ENCODE measurements at regions not wholly inside any gene's neighbourhood (a gene's known extent, or its start where the extent isn't known, plus 50 kb on each side); places are given as distances from the start of the nearest gene placed in this dataset.

DNA sequence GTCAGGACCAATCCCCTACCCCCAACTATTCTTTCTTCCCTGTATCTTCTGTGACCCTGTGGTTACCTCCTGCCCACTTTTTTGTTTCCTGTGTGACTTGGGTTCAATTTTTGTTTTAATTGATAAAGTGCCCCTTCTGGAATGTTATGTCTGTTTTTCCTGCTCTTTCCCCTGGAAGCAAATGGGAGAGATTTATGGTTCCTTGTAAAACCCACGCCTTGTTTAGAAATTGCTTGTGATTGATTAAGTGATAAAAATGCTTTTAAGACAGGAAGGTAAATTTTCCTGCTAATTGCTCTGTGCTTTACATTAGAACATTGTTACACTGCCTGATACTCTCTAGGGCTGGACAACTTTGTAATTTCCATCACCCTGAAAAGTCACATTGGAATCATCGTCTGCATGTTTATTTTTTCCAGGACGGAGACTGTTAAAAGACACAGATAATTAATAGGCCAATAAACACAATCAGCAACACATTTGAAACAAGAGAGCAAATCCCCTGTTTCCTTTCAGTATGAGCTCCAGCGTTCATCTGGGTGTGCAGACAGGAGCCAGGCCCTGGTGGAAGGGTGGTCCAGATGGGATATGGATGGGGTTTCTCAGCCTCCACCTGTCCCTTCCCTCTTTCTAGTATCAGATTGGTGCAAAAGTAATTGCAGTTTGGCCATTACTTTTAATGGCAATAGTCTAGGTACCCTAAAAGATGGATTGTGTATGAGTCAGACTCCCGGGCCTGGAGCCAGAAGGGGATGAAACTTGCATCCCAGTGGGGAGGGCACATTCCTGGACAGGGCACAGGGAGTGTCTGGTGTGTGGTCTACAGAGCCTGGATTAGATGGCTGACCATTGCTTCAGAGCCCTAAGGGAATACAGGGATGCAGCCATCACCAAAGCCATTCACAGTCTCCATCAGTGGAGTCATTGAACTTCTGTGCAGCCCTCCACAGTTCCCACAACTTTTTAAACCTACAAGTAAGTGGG lies 58.1 kb upstream of the AGBL1 start:
- no peak for DNase-seq (ENCODE audit: extremely low spot score)
- CTCF ChIA-PET, result interaction anchor here (0.7 kb wide), 1 partner anchor 735 kb away, joined by 4 read pairs; no protein-coding TSS in a partner anchor
- TF ChIP-seq FOXM1 (IDR thresholded peaks at IDR 0.05; ENCODE audit: borderline replicate concordance), result no peak
- TF ChIP-seq, protein P1, sequence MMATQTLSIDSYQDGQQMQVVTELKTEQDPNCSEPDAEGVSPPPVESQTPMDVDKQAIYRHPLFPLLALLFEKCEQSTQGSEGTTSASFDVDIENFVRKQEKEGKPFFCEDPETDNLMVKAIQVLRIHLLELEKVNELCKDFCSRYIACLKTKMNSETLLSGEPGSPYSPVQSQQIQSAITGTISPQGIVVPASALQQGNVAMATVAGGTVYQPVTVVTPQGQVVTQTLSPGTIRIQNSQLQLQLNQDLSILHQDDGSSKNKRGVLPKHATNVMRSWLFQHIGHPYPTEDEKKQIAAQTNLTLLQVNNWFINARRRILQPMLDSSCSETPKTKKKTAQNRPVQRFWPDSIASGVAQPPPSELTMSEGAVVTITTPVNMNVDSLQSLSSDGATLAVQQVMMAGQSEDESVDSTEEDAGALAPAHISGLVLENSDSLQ (IDR thresholded peaks at IDR 0.05), result peak; percentile 19; the same call in 1 of the 2 replicates
- POLR2A ChIA-PET, result no interaction called here

DNA sequence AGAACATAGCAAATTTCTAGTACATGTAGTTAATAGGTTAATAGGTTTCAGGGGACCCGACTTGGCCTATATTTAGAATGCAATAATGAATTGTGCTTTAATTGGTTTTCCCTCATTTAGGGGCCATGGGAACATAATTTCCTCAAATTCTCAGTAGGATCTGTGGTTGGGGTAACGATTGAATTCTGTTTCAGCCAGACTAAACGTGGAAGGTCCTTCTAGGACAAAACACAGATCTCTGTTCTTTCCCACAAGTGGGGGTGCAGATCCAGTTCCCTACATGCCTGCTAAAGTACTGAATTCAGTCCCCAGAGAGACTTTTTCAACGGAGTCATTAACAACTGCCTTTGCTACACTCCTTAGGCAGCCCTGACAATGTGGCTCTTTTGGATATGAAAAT lies 50.7 kb upstream of the AGBL1 start:
- CTCF ChIA-PET, result no interaction called here
- POLR2A ChIA-PET, result no interaction called here
- no peak for DNase-seq (ENCODE audit: extremely low spot score)
- TF ChIP-seq ELF4 (IDR thresholded peaks at IDR 0.05), result no peak
- no peak for TF ChIP-seq FOXM1 (IDR thresholded peaks at IDR 0.05; ENCODE audit: borderline replicate concordance)
- TF ChIP-seq CTBP1 (IDR thresholded peaks at IDR 0.05; ENCODE audit: borderline replicate concordance), result no peak
- TF ChIP-seq FOXK2 (IDR thresholded peaks at IDR 0.05), result no peak
- TF ChIP-seq NFRKB (IDR thresholded peaks at IDR 0.05), result no peak
- TF ChIP-seq HDGF (IDR thresholded peaks at IDR 0.05; ENCODE audit: borderline replicate concordance), result no peak
- TF ChIP-seq FOXA1 (IDR thresholded peaks at IDR 0.05), result no peak
- TF ChIP-seq SUZ12 (IDR thresholded peaks at IDR 0.05), result no peak
- no peak for TF ChIP-seq ZNF384 (IDR thresholded peaks at IDR 0.05)
- TF ChIP-seq L3MBTL2 (conservative IDR thresholded peaks at IDR 0.05), result no peak
- TF ChIP-seq ARNT (IDR thresholded peaks at IDR 0.05), result no peak
- no peak for TF ChIP-seq TARDBP (IDR thresholded peaks at IDR 0.05)
- TF ChIP-seq, protein P1 (IDR thresholded peaks at IDR 0.05), result no peak
- no peak for TF ChIP-seq LEF1 (IDR thresholded peaks at IDR 0.05; ENCODE audit: borderline replicate concordance)
- TF ChIP-seq SP1 (IDR thresholded peaks at IDR 0.05), result no peak
- no peak for TF ChIP-seq BHLHE40 (IDR thresholded peaks at IDR 0.05; ENCODE audit: borderline replicate concordance)

Data from HEK293T (cell line).